MM.1S (cell line): ENCODE measurements at regions not wholly inside any gene's neighbourhood (a gene's known extent, or its start where the extent isn't known, plus 50 kb on each side); places are given as distances from the start of the nearest gene placed in this dataset.

Experiments used
- EZH2 ChIP-seq: fragments of 300-600 bp; sonication (generic); optimal IDR thresholded peaks from 2 replicates; pipeline ENCODE3; 2017; ENCODE audit warnings: low read depth, mild to moderate bottlenecking, antibody characterized with exemption, low read length, mixed read lengths
- TF ChIP-seq, protein P1 (sequence below): fragments of 300-600 bp; sonication (generic); IDR thresholded peaks from 2 replicates; pipeline ENCODE4 v1.5.1; 2016; ENCODE audit warnings: antibody characterized with exemption, low read length, mixed read lengths

- TF ChIP-seq, protein P1, sequence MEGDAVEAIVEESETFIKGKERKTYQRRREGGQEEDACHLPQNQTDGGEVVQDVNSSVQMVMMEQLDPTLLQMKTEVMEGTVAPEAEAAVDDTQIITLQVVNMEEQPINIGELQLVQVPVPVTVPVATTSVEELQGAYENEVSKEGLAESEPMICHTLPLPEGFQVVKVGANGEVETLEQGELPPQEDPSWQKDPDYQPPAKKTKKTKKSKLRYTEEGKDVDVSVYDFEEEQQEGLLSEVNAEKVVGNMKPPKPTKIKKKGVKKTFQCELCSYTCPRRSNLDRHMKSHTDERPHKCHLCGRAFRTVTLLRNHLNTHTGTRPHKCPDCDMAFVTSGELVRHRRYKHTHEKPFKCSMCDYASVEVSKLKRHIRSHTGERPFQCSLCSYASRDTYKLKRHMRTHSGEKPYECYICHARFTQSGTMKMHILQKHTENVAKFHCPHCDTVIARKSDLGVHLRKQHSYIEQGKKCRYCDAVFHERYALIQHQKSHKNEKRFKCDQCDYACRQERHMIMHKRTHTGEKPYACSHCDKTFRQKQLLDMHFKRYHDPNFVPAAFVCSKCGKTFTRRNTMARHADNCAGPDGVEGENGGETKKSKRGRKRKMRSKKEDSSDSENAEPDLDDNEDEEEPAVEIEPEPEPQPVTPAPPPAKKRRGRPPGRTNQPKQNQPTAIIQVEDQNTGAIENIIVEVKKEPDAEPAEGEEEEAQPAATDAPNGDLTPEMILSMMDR = no peak
- no peak for TF ChIP-seq EZH2
Observed at GRCh38 chr3:187522890-187523289, 147.3 kb downstream of the SST start.
